CD8-positive, alpha-beta memory T cell (primary cell): ENCODE measurements at regions not wholly inside any gene's neighbourhood (a gene's known extent, or its start where the extent isn't known, plus 50 kb on each side); places are given as distances from the start of the nearest gene placed in this dataset.

Experiments
- CTCF ChIA-PET: fragments of 350-600 bp; sonication (Branson Sonifier 250); formaldehyde crosslinking; loops from one replicate; lab custom pipeline; 2021; ENCODE audit warnings: antibody characterized with exemption; lab: Charles Lee
- POLR2A ChIA-PET: fragments of 350-600 bp; sonication (Branson Sonifier 250); formaldehyde crosslinking; loops from one replicate; lab custom pipeline; 2021; ENCODE audit warnings: antibody characterized with exemption; lab: Charles Lee
- DNase-seq, 5 donors: peaks; one replicate each; pipeline versions ENCODE4 v3.0.0 to v3.0.0-alpha.2; 2020 to 2022; ENCODE audit warnings: mixed read lengths in 1 of 5
- H3K27ac ChIP-seq: one replicate; pipeline ENCODE4 v1.7.0; 2013; ENCODE audit warnings: low read depth, mild to moderate bottlenecking, low read length, moderate library complexity
- H3K27me3 ChIP-seq: 2 replicates; pipeline ENCODE4 v1.7.0; 2013; ENCODE audit warnings: low read length, mild to moderate bottlenecking; ENCODE audit not compliant: insufficient read depth, poor library complexity, severe bottlenecking
- H3K36me3 ChIP-seq: 2 replicates; pipeline ENCODE4 v1.7.0; 2013; ENCODE audit warnings: mild to moderate bottlenecking, low read length, moderate library complexity; ENCODE audit not compliant: insufficient read depth
- H3K4me1 ChIP-seq: 2 replicates; pipeline ENCODE4 v1.7.0; 2013; ENCODE audit warnings: mild to moderate bottlenecking, low read length, moderate library complexity; ENCODE audit not compliant: insufficient read depth
- H3K4me3 ChIP-seq: 2 replicates; pipeline ENCODE4 v1.7.0; 2013; ENCODE audit warnings: mild to moderate bottlenecking, low read length
- H3K9me3 ChIP-seq: 2 replicates; pipeline ENCODE4 v1.7.0; 2013; ENCODE audit warnings: mild to moderate bottlenecking, low read length
- H3K27ac Mint-ChIP-seq, 8 donors: one replicate each; pipeline ENCODE4 v1.8.0; 2020 to 2021; ENCODE audit warnings: mixed read lengths in 8 of 8, mild to moderate bottlenecking in 6 of 8, inconsistent platforms in 3 of 8, moderate library complexity in 3 of 8
- H3K27me3 Mint-ChIP-seq, 2 donors: one replicate each; pipeline ENCODE4 v1.8.0; 2020 to 2021; ENCODE audit warnings: mixed read lengths in 2 of 2, mild to moderate bottlenecking in 1 of 2, moderate library complexity in 1 of 2
- H3K36me3 Mint-ChIP-seq, 3 donors: one replicate each; pipeline ENCODE4 v1.8.0; 2020 to 2021; ENCODE audit warnings: mixed read lengths in 3 of 3, inconsistent platforms in 1 of 3, mild to moderate bottlenecking in 1 of 3
- H3K4me1 Mint-ChIP-seq, 3 donors: one replicate each; pipeline ENCODE4 v1.8.0; 2020 to 2021; ENCODE audit warnings: mixed read lengths in 3 of 3, inconsistent platforms in 1 of 3, mild to moderate bottlenecking in 1 of 3
- H3K4me3 Mint-ChIP-seq, 7 donors: one replicate each; pipeline ENCODE4 v1.8.0; 2020 to 2021; ENCODE audit warnings: mixed read lengths in 7 of 7, mild to moderate bottlenecking in 6 of 7, moderate library complexity in 4 of 7, inconsistent platforms in 2 of 7
- H3K9me3 Mint-ChIP-seq, 5 donors: one replicate each; pipeline ENCODE4 v1.8.0; 2020 to 2022; ENCODE audit warnings: mixed read lengths in 5 of 5, mild to moderate bottlenecking in 3 of 5, moderate library complexity in 2 of 5, inconsistent platforms in 1 of 5

DNA sequence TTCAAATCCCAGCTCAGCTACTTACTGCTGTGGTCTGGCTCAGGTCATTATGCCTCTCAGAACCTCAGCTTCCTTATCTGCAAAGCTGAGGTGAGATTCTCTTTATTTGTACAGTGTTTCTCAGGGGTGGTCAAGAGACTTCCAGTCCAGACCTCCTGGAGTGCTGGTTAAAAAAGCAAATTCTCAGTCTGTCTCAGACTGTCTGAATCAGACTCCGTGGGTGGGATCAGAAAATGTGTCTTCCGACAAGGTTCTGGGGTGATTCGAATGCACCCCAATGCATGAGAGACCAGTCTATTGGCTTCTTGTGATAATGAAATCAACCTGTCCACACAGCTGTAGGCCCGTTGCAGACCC lies 137.7 kb upstream of the SMIM23 start:
- ChIA-PET POLR2A (no interaction called here), CTCF (no interaction called here)
- H3K27ac Mint-ChIP-seq, result no peak overlapping the region
- H3K36me3 Mint-ChIP-seq, result no peaks in the 10 kb centered on the region
- no peaks in the 10 kb centered on the region for H3K9me3 ChIP-seq
- peaks cover 11 to 15% of the 10 kb centered on the region in 2 donors for H3K27me3 Mint-ChIP-seq
- H3K9me3 Mint-ChIP-seq, result no peaks in the 10 kb centered on the region
- H3K4me1 ChIP-seq, result no peaks in the 10 kb centered on the region
- no peaks in the 10 kb centered on the region for H3K36me3 ChIP-seq
- no peak overlapping the region for H3K4me3 Mint-ChIP-seq
- H3K4me1 Mint-ChIP-seq, result no peaks in the 10 kb centered on the region
- H3K27ac ChIP-seq, result no peak overlapping the region
- DNase-seq, result no peak
- no peaks in the 10 kb centered on the region for H3K27me3 ChIP-seq
- no peak overlapping the region for H3K4me3 ChIP-seq

DNA sequence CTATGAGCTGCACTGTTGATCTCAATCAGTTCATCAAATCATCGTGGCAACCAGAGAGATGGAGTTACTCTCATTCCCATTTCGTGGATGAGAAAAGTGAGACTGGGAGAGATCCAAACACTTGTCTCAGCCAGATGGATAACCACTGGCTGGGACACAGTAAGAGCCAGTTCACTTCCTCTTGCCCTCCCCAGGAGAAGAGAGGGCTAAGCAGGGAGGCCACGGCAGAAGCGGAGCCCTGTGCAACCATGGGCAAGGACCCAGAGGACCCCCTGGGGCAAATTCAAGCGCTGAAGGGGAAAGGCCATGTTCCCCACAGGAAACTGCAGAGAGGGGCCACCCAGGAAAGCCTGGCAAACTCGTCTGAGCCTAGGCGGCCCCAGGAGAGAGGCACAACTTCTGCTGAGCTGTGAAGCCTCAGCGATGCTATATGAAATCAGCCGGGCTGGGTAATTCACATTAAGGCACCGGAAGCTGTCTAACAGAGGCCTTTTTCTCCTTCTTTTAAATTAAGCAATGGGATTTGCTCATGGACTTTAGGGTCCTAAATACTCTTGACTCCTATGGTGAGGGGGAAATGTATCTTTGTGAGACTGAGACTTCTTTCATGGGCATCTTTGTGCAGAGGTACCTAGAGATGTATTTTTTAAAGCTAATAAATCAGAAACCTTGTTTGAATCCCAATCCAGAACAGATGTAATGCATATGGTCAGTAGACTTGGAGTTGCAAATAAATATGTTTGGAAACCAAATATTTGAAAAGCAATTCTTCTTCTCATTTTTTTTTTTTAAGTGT lies 137.1 kb upstream of the SMIM23 start:
- no peaks in the 10 kb centered on the region for H3K27me3 ChIP-seq
- H3K27ac Mint-ChIP-seq, result no peak overlapping the region
- H3K36me3 ChIP-seq, result no peaks in the 10 kb centered on the region
- no peaks in the 10 kb centered on the region for H3K36me3 Mint-ChIP-seq
- H3K9me3 Mint-ChIP-seq, result peaks cover 0 to 2% (median 0%) of the 10 kb centered on the region in 5 donors
- H3K9me3 ChIP-seq, result no peaks in the 10 kb centered on the region
- H3K4me1 Mint-ChIP-seq, result no peaks in the 10 kb centered on the region
- no peaks in the 10 kb centered on the region for H3K4me1 ChIP-seq
- CTCF ChIA-PET, result no interaction called here
- peaks cover 11 to 17% of the 10 kb centered on the region in 2 donors for H3K27me3 Mint-ChIP-seq
- no peak overlapping the region for H3K4me3 ChIP-seq
- POLR2A ChIA-PET, result no interaction called here
- no peak for DNase-seq
- H3K27ac ChIP-seq, result no peak overlapping the region
- H3K4me3 Mint-ChIP-seq, result no peak overlapping the region

DNA sequence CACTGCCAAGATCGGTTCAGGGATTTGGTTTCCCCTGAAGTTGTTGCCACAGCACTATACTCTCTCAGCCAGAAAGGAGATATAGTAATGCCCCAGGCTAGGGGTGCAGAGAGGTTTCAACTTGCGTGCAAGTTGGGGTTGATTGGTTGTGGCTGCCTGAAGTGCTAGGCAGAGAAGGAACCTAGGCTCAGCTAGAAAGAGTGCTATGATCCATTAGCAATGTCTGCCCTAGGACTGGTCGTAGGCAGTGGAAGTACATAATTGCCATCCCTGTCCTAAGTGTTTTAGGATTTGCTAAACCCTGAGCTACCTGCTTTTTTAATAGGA lies 136.6 kb upstream of the SMIM23 start:
- ChIA-PET CTCF (no interaction called here), POLR2A (no interaction called here)
- Mint-ChIP-seq H3K4me1 (no peaks in the 10 kb centered on the region), H3K4me3 (no peak overlapping the region), H3K36me3 (no peaks in the 10 kb centered on the region), H3K9me3 (peaks cover 0 to 2% (median 0%) of the 10 kb centered on the region in 5 donors), H3K27me3 (peaks cover 11 to 15% of the 10 kb centered on the region in 2 donors), H3K27ac (no peak overlapping the region)
- H3K9me3 ChIP-seq, result no peaks in the 10 kb centered on the region
- no peak overlapping the region for H3K27ac ChIP-seq
- no peaks in the 10 kb centered on the region for H3K36me3 ChIP-seq
- DNase-seq, result no peak
- H3K27me3 ChIP-seq, result no peaks in the 10 kb centered on the region
- no peaks in the 10 kb centered on the region for H3K4me1 ChIP-seq
- no peak overlapping the region for H3K4me3 ChIP-seq

DNA sequence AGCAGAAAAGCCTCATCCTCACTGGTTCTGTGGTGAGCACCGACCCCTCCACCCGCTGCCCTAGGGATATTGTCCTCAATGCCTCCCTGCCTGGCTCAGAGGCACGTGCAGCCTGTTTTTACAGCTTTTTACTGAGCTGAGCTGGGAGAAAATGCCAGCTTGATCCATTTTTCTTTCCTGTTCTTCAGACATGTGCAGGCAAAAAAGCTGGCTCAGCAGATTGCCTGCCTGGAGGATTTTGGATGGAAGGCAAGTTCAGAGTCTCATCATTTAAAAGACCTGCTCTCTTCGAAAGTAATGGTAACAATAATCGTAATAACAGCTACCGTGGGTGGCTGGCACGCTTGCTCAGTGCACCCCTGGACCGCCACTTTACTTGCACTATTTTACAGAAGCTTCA lies 135.0 kb upstream of the SMIM23 start:
- no peaks in the 10 kb centered on the region for H3K36me3 ChIP-seq
- no peak for DNase-seq
- H3K4me3 Mint-ChIP-seq, result no peak overlapping the region
- H3K9me3 Mint-ChIP-seq, result peaks cover 0 to 2% (median 0%) of the 10 kb centered on the region in 5 donors
- H3K27me3 ChIP-seq, result no peaks in the 10 kb centered on the region
- CTCF ChIA-PET, result no interaction called here
- no peaks in the 10 kb centered on the region for H3K4me1 Mint-ChIP-seq
- H3K4me1 ChIP-seq, result no peaks in the 10 kb centered on the region
- POLR2A ChIA-PET, result no interaction called here
- no peak overlapping the region for H3K27ac Mint-ChIP-seq
- no peaks in the 10 kb centered on the region for H3K36me3 Mint-ChIP-seq
- peaks cover 8 to 20% of the 10 kb centered on the region in 2 donors for H3K27me3 Mint-ChIP-seq
- H3K27ac ChIP-seq, result no peak overlapping the region
- H3K9me3 ChIP-seq, result no peaks in the 10 kb centered on the region
- no peak overlapping the region for H3K4me3 ChIP-seq

DNA sequence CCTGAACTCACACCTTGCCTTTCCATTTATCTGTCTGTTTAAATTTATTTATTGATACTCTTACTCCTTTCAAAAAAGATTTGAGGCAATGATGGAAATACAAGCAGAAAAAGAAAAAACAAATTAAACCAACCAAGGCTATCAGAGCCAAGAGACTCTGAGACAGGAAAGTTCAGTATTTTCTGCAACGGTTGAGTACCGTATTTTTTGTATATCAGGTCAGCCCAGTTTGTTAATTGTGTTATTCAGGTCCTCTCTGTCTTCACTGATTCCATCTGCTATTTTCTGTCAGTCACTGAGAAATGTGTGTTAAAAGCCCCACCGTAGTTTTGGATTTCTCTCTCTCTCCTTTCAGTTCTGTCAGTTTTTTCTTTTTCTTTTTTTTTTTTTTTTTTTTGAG lies 134.5 kb upstream of the SMIM23 start:
- H3K27me3 Mint-ChIP-seq, result peaks cover 6 to 15% of the 10 kb centered on the region in 2 donors
- H3K4me1 Mint-ChIP-seq, result no peaks in the 10 kb centered on the region
- no peaks in the 10 kb centered on the region for H3K36me3 Mint-ChIP-seq
- Histone ChIP-seq H3K4me1 (no peaks in the 10 kb centered on the region), H3K27ac (no peak overlapping the region), H3K9me3 (no peaks in the 10 kb centered on the region), H3K27me3 (no peaks in the 10 kb centered on the region), H3K36me3 (no peaks in the 10 kb centered on the region), H3K4me3 (no peak overlapping the region)
- no peak for DNase-seq
- no peak overlapping the region for H3K4me3 Mint-ChIP-seq
- no peak overlapping the region for H3K27ac Mint-ChIP-seq
- H3K9me3 Mint-ChIP-seq, result peaks cover 0 to 2% (median 0%) of the 10 kb centered on the region in 5 donors
- ChIA-PET CTCF (no interaction called here), POLR2A (no interaction called here)

DNA sequence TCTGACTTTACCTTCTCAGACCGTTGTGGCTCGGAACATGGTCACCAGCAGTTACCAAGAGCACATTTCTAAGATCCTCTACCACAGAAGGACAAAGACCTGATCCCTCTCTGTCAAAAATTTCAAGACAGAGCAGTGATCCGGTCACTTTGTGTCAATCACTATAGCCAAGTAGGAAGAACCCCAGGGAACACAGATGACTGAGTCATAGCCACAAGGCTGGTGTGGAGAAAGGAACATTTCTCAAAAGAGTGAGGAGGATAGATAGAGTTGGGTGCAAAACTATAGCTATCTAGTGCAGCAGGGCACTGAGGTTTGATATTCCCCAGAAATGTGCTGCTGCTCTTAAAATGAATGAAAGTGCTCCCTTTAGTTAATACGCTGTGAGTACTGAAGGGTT lies 130.7 kb upstream of the SMIM23 start:
- Histone ChIP-seq H3K4me3 (no peak overlapping the region), H3K27me3 (no peaks in the 10 kb centered on the region), H3K4me1 (no peaks in the 10 kb centered on the region), H3K27ac (no peak overlapping the region), H3K9me3 (no peaks in the 10 kb centered on the region), H3K36me3 (no peaks in the 10 kb centered on the region)
- CTCF ChIA-PET, result no interaction called here
- H3K27me3 Mint-ChIP-seq, result peaks cover 8 to 13% of the 10 kb centered on the region in 2 donors
- POLR2A ChIA-PET, result no interaction called here
- H3K36me3 Mint-ChIP-seq, result no peaks in the 10 kb centered on the region
- H3K9me3 Mint-ChIP-seq, result peaks cover 0 to 2% (median 0%) of the 10 kb centered on the region in 5 donors
- no peak overlapping the region for H3K27ac Mint-ChIP-seq
- DNase-seq, result no peak
- H3K4me1 Mint-ChIP-seq, result no peaks in the 10 kb centered on the region
- H3K4me3 Mint-ChIP-seq, result no peak overlapping the region

DNA sequence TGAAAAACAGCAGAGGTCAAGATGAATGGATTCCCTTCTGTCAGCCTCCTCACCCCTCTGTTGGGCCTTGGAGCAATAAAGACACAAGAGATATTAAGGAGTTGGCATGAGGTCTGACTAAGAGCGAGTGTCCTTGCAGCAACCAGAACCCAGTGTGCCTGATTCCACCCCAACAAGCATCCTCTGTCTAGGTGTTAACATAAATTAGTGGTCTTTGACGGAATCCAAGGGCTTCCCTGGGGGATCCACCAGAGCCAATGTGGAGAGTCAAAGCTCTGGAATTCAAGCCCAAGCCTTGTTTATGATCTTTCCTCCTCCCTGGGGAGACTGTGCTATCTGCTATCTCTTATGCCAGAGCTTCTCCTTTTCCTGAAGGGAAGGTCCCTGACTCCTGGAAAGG lies 128.1 kb upstream of the SMIM23 start:
- no peaks in the 10 kb centered on the region for H3K36me3 Mint-ChIP-seq
- H3K9me3 Mint-ChIP-seq, result peaks cover 0 to 2% (median 0%) of the 10 kb centered on the region in 5 donors
- ChIA-PET POLR2A (no interaction called here), CTCF (no interaction called here)
- Histone ChIP-seq H3K4me1 (no peaks in the 10 kb centered on the region), H3K27ac (no peak overlapping the region), H3K36me3 (no peaks in the 10 kb centered on the region), H3K27me3 (no peaks in the 10 kb centered on the region), H3K4me3 (no peak overlapping the region), H3K9me3 (no peaks in the 10 kb centered on the region)
- H3K4me3 Mint-ChIP-seq, result no peak overlapping the region
- no peak overlapping the region for H3K27ac Mint-ChIP-seq
- no peaks in the 10 kb centered on the region for H3K4me1 Mint-ChIP-seq
- peaks cover 4 to 13% of the 10 kb centered on the region in 2 donors for H3K27me3 Mint-ChIP-seq
- no peak for DNase-seq

DNA sequence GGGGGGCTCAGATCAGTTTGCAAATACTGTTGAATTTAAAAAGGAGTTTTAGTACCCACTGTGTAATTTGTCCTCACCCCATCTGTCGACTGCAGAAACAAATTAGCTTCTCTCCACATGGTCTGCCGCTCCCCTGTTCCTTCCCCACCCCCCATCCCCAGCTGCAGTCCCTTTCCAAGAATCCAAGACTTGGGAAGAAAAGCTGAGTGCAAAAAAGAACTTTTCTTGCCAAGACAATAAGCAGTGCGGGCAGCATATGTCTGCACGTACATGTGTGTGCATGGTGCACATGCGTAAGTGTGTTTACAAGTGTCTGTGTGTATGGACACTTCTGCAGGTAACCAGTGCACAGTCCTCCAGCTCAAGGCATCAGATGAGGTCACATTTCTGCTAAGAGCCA lies 125.7 kb upstream of the SMIM23 start:
- H3K4me1 ChIP-seq, result no peaks in the 10 kb centered on the region
- DNase-seq, result no peak
- H3K27ac ChIP-seq, result no peak overlapping the region
- Mint-ChIP-seq H3K27ac (no peak overlapping the region), H3K36me3 (no peaks in the 10 kb centered on the region), H3K27me3 (peaks cover 4 to 7% of the 10 kb centered on the region in 2 donors), H3K4me1 (no peaks in the 10 kb centered on the region), H3K9me3 (peaks cover 0 to 2% (median 0%) of the 10 kb centered on the region in 5 donors), H3K4me3 (no peak overlapping the region)
- H3K27me3 ChIP-seq, result no peaks in the 10 kb centered on the region
- ChIA-PET CTCF (no interaction called here), POLR2A (no interaction called here)
- no peak overlapping the region for H3K4me3 ChIP-seq
- H3K36me3 ChIP-seq, result no peaks in the 10 kb centered on the region
- H3K9me3 ChIP-seq, result no peaks in the 10 kb centered on the region
